ENCODE measurements at regions not wholly inside any gene's neighbourhood (a gene's known extent, or its start where the extent isn't known, plus 50 kb on each side); places are given as distances from the start of the nearest gene placed in this dataset.

DNA sequence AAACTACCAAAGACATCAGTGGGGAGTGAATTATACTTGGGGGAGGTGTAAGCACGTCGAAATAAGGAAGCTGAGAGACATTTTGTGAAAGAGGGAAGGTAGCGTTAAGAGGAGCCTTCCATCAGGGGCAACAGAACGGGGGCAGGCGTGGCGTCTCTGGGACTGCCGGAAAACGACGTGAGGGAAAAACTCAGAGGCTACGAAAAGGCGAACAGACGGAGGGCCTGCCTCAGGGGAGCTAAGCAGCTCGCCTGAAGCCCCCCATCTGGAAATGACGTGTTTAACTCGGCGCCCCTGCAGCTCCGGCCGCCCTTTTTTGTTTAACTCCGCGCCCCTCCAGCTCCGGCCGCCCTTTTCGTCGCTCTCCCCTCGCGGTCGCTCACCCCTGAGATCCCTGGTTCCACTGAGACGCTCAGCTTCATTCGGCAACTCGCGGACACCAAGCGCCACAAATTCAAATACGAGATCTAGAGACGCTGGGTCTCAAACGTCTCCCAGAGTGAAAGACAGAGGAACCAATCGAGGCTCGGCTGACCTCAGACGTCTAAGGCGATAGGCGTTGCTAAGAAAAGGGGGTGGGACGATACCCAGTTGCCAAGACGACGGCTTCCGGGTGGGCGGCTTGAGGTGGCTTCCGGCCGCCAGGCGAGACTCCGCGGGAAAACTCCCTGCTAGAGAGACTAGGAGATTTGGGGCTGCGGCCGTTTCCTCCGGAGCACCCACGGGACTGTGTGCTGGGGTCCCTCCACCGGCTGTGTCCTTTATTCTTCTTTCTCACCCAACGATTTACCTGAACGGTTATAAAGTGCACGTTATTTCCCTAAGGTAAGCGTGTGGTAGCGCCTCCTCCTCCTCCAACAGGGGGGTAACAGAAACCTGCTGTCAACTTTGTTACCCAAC is 383.2 kb downstream of the ZFHX3 start:
- TF ChIP-seq TAF1 (IDR thresholded peaks at IDR 0.05; ENCODE audit: control insufficient read depth, extremely low read depth, insufficient read depth, low read length, severe bottlenecking) (peak; percentile 65), MYC (IDR thresholded peaks at IDR 0.05; ENCODE audit: low read depth, low read length) (0 out of 2 replicates have a peak, but pooled peaks have one; percentile 30), MYC (CRISPR knock-in tag; IDR thresholded peaks at IDR 0.05; ENCODE audit: borderline replicate concordance, low read depth) (no peak), RAD51 (IDR thresholded peaks at IDR 0.05; ENCODE audit: borderline replicate concordance, low read depth) (no peak), POLR2A (conservative IDR thresholded peaks at IDR 0.05) (peak; percentile 91), ZNF12 (CRISPR knock-in tag; IDR thresholded peaks at IDR 0.05) (no peak), POLR2AphosphoS2 (IDR thresholded peaks at IDR 0.05; ENCODE audit: low read length) (no peak), EP300 (IDR thresholded peaks at IDR 0.05; ENCODE audit: low read length) (0 out of 2 replicates have a peak, but pooled peaks have one; percentile 10), PCBP2 (IDR thresholded peaks at IDR 0.05; ENCODE audit: low read depth, low read length, poor library complexity, severe bottlenecking) (no peak), TBL1XR1 (IDR thresholded peaks at IDR 0.05; ENCODE audit: low read length in 2 of 2) (no peak), HDAC8 (tag; IDR thresholded peaks at IDR 0.05) (no peak), ZNF274 (IDR thresholded peaks at IDR 0.05; ENCODE audit: borderline replicate concordance, low read depth, low read length) (no peak)
- TF ChIP-seq, protein P1, sequence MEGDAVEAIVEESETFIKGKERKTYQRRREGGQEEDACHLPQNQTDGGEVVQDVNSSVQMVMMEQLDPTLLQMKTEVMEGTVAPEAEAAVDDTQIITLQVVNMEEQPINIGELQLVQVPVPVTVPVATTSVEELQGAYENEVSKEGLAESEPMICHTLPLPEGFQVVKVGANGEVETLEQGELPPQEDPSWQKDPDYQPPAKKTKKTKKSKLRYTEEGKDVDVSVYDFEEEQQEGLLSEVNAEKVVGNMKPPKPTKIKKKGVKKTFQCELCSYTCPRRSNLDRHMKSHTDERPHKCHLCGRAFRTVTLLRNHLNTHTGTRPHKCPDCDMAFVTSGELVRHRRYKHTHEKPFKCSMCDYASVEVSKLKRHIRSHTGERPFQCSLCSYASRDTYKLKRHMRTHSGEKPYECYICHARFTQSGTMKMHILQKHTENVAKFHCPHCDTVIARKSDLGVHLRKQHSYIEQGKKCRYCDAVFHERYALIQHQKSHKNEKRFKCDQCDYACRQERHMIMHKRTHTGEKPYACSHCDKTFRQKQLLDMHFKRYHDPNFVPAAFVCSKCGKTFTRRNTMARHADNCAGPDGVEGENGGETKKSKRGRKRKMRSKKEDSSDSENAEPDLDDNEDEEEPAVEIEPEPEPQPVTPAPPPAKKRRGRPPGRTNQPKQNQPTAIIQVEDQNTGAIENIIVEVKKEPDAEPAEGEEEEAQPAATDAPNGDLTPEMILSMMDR (IDR thresholded peaks at IDR 0.05 in 2 of 3, conservative IDR thresholded peaks at IDR 0.05 in 1 of 3; ENCODE audit: insufficient read depth in 2 of 3, low read depth in 1 of 3, low read length in 3 of 3): peak in 1 of 3 experiments; percentile 11; a peak in 1 of 6 replicates
- TF ChIP-seq, protein P2, sequence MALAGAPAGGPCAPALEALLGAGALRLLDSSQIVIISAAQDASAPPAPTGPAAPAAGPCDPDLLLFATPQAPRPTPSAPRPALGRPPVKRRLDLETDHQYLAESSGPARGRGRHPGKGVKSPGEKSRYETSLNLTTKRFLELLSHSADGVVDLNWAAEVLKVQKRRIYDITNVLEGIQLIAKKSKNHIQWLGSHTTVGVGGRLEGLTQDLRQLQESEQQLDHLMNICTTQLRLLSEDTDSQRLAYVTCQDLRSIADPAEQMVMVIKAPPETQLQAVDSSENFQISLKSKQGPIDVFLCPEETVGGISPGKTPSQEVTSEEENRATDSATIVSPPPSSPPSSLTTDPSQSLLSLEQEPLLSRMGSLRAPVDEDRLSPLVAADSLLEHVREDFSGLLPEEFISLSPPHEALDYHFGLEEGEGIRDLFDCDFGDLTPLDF (CRISPR knock-in tag; IDR thresholded peaks at IDR 0.05): no peak

Measured in K562 (cell line).